GM19351 (cell line): ENCODE measurements at regions not wholly inside any gene's neighbourhood (a gene's known extent, or its start where the extent isn't known, plus 50 kb on each side); places are given as distances from the start of the nearest gene placed in this dataset.

Experiments
- ATAC-seq: cut with Tn5 transposase; IDR thresholded peaks from one replicate; pipeline ENCODE4 v1.9.1; 2021; ENCODE audit warnings: mild to moderate bottlenecking, moderate library complexity; ENCODE audit not compliant: unreplicated experiment

- ATAC-seq, result no peak
Observed at GRCh38 chr10:10794046-10794445, 223.6 kb upstream of the CELF2 start.

- no peak for ATAC-seq
Observed at GRCh38 chr10:10794791-10795191, 222.9 kb upstream of the CELF2 start.

- no peak for ATAC-seq
Observed at GRCh38 chr10:10796061-10796773, 221.5 kb upstream of the CELF2 start.

- no peak for ATAC-seq
Observed at GRCh38 chr10:10796774-10797415, 220.8 kb upstream of the CELF2 start.

- no peak for ATAC-seq
Observed at GRCh38 chr10:10797513-10797912, 220.2 kb upstream of the CELF2 start.

- ATAC-seq, result no peak
Observed at GRCh38 chr10:10798102-10798863, 219.4 kb upstream of the CELF2 start.

GRCh38 chr10:10798864-10799192, 218.8 kb upstream of the CELF2 start:
- ATAC-seq, result no peak

- no peak for ATAC-seq
Observed at GRCh38 chr10:10800961-10801360, 216.7 kb upstream of the CELF2 start.

GRCh38 chr10:10803278-10803677, 214.4 kb upstream of the CELF2 start:
- ATAC-seq, result no peak

GRCh38 chr10:10804061-10804460, 213.6 kb upstream of the CELF2 start:
- ATAC-seq, result no peak

GRCh38 chr10:10804998-10805740, 212.5 kb upstream of the CELF2 start:
- peak; percentile 53 for ATAC-seq

- ATAC-seq, result no peak
Observed at GRCh38 chr10:10807106-10807505, 210.6 kb upstream of the CELF2 start.

GRCh38 chr10:10811562-10811961, 206.1 kb upstream of the CELF2 start:
- no peak for ATAC-seq

GRCh38 chr10:10813656-10814055, 204.0 kb upstream of the CELF2 start:
- ATAC-seq, result no peak

GRCh38 chr10:10814069-10814468, 203.6 kb upstream of the CELF2 start:
- no peak for ATAC-seq

- no peak for ATAC-seq
Observed at GRCh38 chr10:10816447-10816846, 201.2 kb upstream of the CELF2 start.

- ATAC-seq, result no peak
Observed at GRCh38 chr10:10817609-10818008, 200.1 kb upstream of the CELF2 start.

- ATAC-seq, result no peak
Observed at GRCh38 chr10:10818082-10818481, 199.6 kb upstream of the CELF2 start.

- no peak for ATAC-seq
Observed at GRCh38 chr10:10819206-10819856, 198.3 kb upstream of the CELF2 start.

- ATAC-seq, result no peak
Observed at GRCh38 chr10:10821926-10822325, 195.7 kb upstream of the CELF2 start.

- no peak for ATAC-seq
Observed at GRCh38 chr10:10824591-10825148, 193.0 kb upstream of the CELF2 start.
